ENCODE measurements at regions not wholly inside any gene's neighbourhood (a gene's known extent, or its start where the extent isn't known, plus 50 kb on each side); places are given as distances from the start of the nearest gene placed in this dataset.

GRCh38 chr1:59230622-59231021 lies 66.3 kb upstream of the FGGY start:
- TF ChIP-seq EZH2 (IDR thresholded peaks at IDR 0.05; ENCODE audit: insufficient read depth, low read length), result no peak
- TF ChIP-seq, protein P1, sequence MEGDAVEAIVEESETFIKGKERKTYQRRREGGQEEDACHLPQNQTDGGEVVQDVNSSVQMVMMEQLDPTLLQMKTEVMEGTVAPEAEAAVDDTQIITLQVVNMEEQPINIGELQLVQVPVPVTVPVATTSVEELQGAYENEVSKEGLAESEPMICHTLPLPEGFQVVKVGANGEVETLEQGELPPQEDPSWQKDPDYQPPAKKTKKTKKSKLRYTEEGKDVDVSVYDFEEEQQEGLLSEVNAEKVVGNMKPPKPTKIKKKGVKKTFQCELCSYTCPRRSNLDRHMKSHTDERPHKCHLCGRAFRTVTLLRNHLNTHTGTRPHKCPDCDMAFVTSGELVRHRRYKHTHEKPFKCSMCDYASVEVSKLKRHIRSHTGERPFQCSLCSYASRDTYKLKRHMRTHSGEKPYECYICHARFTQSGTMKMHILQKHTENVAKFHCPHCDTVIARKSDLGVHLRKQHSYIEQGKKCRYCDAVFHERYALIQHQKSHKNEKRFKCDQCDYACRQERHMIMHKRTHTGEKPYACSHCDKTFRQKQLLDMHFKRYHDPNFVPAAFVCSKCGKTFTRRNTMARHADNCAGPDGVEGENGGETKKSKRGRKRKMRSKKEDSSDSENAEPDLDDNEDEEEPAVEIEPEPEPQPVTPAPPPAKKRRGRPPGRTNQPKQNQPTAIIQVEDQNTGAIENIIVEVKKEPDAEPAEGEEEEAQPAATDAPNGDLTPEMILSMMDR (IDR thresholded peaks at IDR 0.05; ENCODE audit: insufficient read depth, low read depth, low read length), result no peak

All from astrocyte (in vitro differentiated cells and primary cell).